BLaER1 treated with 17β-estradiol and CSF1 and Interleukin-3, amounts not matched to agents 10 nM and 100 nM (cell line): ENCODE measurements at regions not wholly inside any gene's neighbourhood (a gene's known extent, or its start where the extent isn't known, plus 50 kb on each side); places are given as distances from the start of the nearest gene placed in this dataset.
A peak's percentile ranks its signal among the peaks of the same experiment; 100 is the strongest.

Source experiments
- H3K27ac ChIP-seq, 11 experiments: shearing (Covaris generic); formaldehyde crosslinking; 2 replicates each; pipeline ENCODE4 v1.8.1; 2022
- H3K27me3 ChIP-seq, 11 experiments: shearing (Covaris generic); formaldehyde crosslinking; 2 replicates each; pipeline ENCODE4 v1.8.1; 2022
- H3K36me3 ChIP-seq, 11 experiments: shearing (Covaris generic); formaldehyde crosslinking; 2 replicates each; pipeline ENCODE4 v1.8.1; 2022
- H3K4me1 ChIP-seq, 10 experiments: shearing (Covaris generic); formaldehyde crosslinking; 2 replicates each; pipeline ENCODE4 v1.8.1; 2022
- H3K4me2 ChIP-seq, 11 experiments: shearing (Covaris generic); formaldehyde crosslinking; 2 replicates each; pipeline ENCODE4 v1.8.1; 2022
- H3K4me3 ChIP-seq, 10 experiments: shearing (Covaris generic); formaldehyde crosslinking; 2 replicates each; pipeline ENCODE4 v1.8.1; 2022
- H3K9ac ChIP-seq, 11 experiments: shearing (Covaris generic); formaldehyde crosslinking; 2 replicates each; pipeline ENCODE4 v1.8.1; 2022
- H3K9me3 ChIP-seq, 11 experiments: shearing (Covaris generic); formaldehyde crosslinking; replicated peaks in 1 of 11; 2 replicates each; pipeline ENCODE4 v1.8.1; 2022
- H4K20me1 ChIP-seq, 11 experiments: shearing (Covaris generic); formaldehyde crosslinking; 2 replicates each; pipeline ENCODE4 v1.8.1; 2022
- Cebpa-rat ChIP-seq, 11 experiments: shearing (Covaris generic); IDR thresholded peaks; 2 replicates each; pipeline ENCODE4 v1.8.1; 2022

- Histone ChIP-seq H3K4me1 (peaks cover 8 to 25% (median 13%) of the 10 kb centered on the region in 10 experiments), H3K9ac (peak overlapping the region in 9 of 11 experiments; percentile 16 to 56 (median 34); a peak in 13 of 22 replicates), H3K27me3 (no peaks in the 10 kb centered on the region), H3K9me3 (no peaks in the 10 kb centered on the region; a peak in 1 of 22 replicates), H3K36me3 (no peaks in the 10 kb centered on the region), H4K20me1 (no peaks in the 10 kb centered on the region), H3K27ac (peak overlapping the region in 9 of 11 experiments; percentile 25 to 73 (median 51); a peak in 14 of 22 replicates), H3K4me2 (peak overlapping the region; percentile 54 to 76 (median 72)), H3K4me3 (peak overlapping the region in 2 of 10 experiments; percentile 8 to 34; a peak in 2 of 20 replicates)
- no peak for TF ChIP-seq Cebpa-rat (IDR thresholded peaks at IDR 0.05)
These were observed 66.6 kb upstream of the RDX start for GRCh38 chr11:110362971-110363509.

GRCh38 chr11:110366291-110366690 is 63.5 kb upstream of the FDX1 start:
- Histone ChIP-seq H4K20me1 (no peaks in the 10 kb centered on the region), H3K4me2 (no peak overlapping the region), H3K4me3 (no peak overlapping the region), H3K9me3 (no peaks in the 10 kb centered on the region; a peak in 1 of 22 replicates), H3K36me3 (no peaks in the 10 kb centered on the region), H3K9ac (no peak overlapping the region), H3K27ac (no peak overlapping the region), H3K4me1 (peaks cover 8 to 25% (median 13%) of the 10 kb centered on the region in 10 experiments), H3K27me3 (no peaks in the 10 kb centered on the region)
- TF ChIP-seq Cebpa-rat (IDR thresholded peaks at IDR 0.05) = no peak

- H4K20me1 ChIP-seq = no peaks in the 10 kb centered on the region
- no peaks in the 10 kb centered on the region; a peak in 1 of 22 replicates for H3K9me3 ChIP-seq
- H3K9ac ChIP-seq = no peak overlapping the region
- H3K4me3 ChIP-seq = no peak overlapping the region
- H3K27ac ChIP-seq = no peak overlapping the region
- H3K27me3 ChIP-seq = no peaks in the 10 kb centered on the region
- no peaks in the 10 kb centered on the region for H3K36me3 ChIP-seq
- peaks cover 8 to 16% (median 11%) of the 10 kb centered on the region in 10 experiments for H3K4me1 ChIP-seq
- TF ChIP-seq Cebpa-rat (IDR thresholded peaks at IDR 0.05) = no peak
- no peak overlapping the region for H3K4me2 ChIP-seq
These were observed 62.2 kb upstream of the FDX1 start for GRCh38 chr11:110367571-110367970.

- H4K20me1 ChIP-seq = no peaks in the 10 kb centered on the region
- no peak overlapping the region for H3K4me2 ChIP-seq
- H3K4me1 ChIP-seq = peaks cover 0 to 18% (median 0%) of the 10 kb centered on the region in 10 experiments; a peak in 2 of 20 replicates
- H3K9ac ChIP-seq = no peak overlapping the region
- H3K9me3 ChIP-seq = no peaks in the 10 kb centered on the region
- no peak overlapping the region for H3K4me3 ChIP-seq
- H3K27ac ChIP-seq = no peak overlapping the region
- H3K27me3 ChIP-seq = no peaks in the 10 kb centered on the region
- no peak for TF ChIP-seq Cebpa-rat (IDR thresholded peaks at IDR 0.05)
- no peaks in the 10 kb centered on the region for H3K36me3 ChIP-seq
These were observed 58.7 kb upstream of the FDX1 start for GRCh38 chr11:110371084-110371483.

- H3K36me3 ChIP-seq = no peaks in the 10 kb centered on the region
- H3K4me3 ChIP-seq = no peak overlapping the region
- 0 out of 22 replicates have a peak overlapping the region, but pooled peaks of 1 of the 11 experiments have one; percentile 5 for H3K9ac ChIP-seq
- no peaks in the 10 kb centered on the region for H3K27me3 ChIP-seq
- no peak overlapping the region for H3K4me2 ChIP-seq
- H3K27ac ChIP-seq = no peak overlapping the region
- no peak for TF ChIP-seq Cebpa-rat (IDR thresholded peaks at IDR 0.05)
- H3K4me1 ChIP-seq = peaks cover 0 to 18% (median 0%) of the 10 kb centered on the region in 10 experiments; a peak in 4 of 20 replicates
- no peaks in the 10 kb centered on the region for H4K20me1 ChIP-seq
- H3K9me3 ChIP-seq = no peaks in the 10 kb centered on the region
These were observed 56.6 kb upstream of the FDX1 start for GRCh38 chr11:110373051-110373702.

GRCh38 chr11:110374921-110375320 is 54.8 kb upstream of the FDX1 start:
- no peak overlapping the region for H3K4me2 ChIP-seq
- H3K9me3 ChIP-seq = no peaks in the 10 kb centered on the region
- H3K27ac ChIP-seq = no peak overlapping the region
- TF ChIP-seq Cebpa-rat (IDR thresholded peaks at IDR 0.05) = no peak
- H3K4me3 ChIP-seq = no peak overlapping the region
- H3K4me1 ChIP-seq = peaks cover 0 to 18% (median 0%) of the 10 kb centered on the region in 10 experiments; a peak in 4 of 20 replicates
- no peak overlapping the region for H3K9ac ChIP-seq
- H4K20me1 ChIP-seq = no peaks in the 10 kb centered on the region
- no peaks in the 10 kb centered on the region for H3K36me3 ChIP-seq
- no peaks in the 10 kb centered on the region for H3K27me3 ChIP-seq

GRCh38 chr11:110375351-110375750 is 54.4 kb upstream of the FDX1 start:
- no peak overlapping the region for H3K4me3 ChIP-seq
- peaks cover 0 to 18% (median 0%) of the 10 kb centered on the region in 10 experiments; a peak in 4 of 20 replicates for H3K4me1 ChIP-seq
- no peaks in the 10 kb centered on the region for H3K9me3 ChIP-seq
- no peaks in the 10 kb centered on the region for H3K36me3 ChIP-seq
- H3K9ac ChIP-seq = no peak overlapping the region
- H3K27me3 ChIP-seq = no peaks in the 10 kb centered on the region
- no peaks in the 10 kb centered on the region for H4K20me1 ChIP-seq
- no peak overlapping the region for H3K27ac ChIP-seq
- no peak overlapping the region for H3K4me2 ChIP-seq
- TF ChIP-seq Cebpa-rat (IDR thresholded peaks at IDR 0.05) = no peak

GRCh38 chr11:110376021-110376420 is 53.7 kb upstream of the FDX1 start:
- no peak for TF ChIP-seq Cebpa-rat (IDR thresholded peaks at IDR 0.05)
- Histone ChIP-seq H3K4me3 (no peak overlapping the region), H3K27ac (no peak overlapping the region), H3K36me3 (no peaks in the 10 kb centered on the region), H3K9ac (no peak overlapping the region), H3K4me2 (no peak overlapping the region), H3K4me1 (peaks cover 0 to 18% (median 0%) of the 10 kb centered on the region in 10 experiments; a peak in 4 of 20 replicates), H3K27me3 (no peaks in the 10 kb centered on the region), H4K20me1 (no peaks in the 10 kb centered on the region), H3K9me3 (no peaks in the 10 kb centered on the region)

- no peaks in the 10 kb centered on the region for H3K36me3 ChIP-seq
- H3K4me1 ChIP-seq = peaks cover 0 to 18% (median 0%) of the 10 kb centered on the region in 10 experiments; a peak in 4 of 20 replicates
- no peak for TF ChIP-seq Cebpa-rat (IDR thresholded peaks at IDR 0.05)
- no peaks in the 10 kb centered on the region for H3K9me3 ChIP-seq
- no peaks in the 10 kb centered on the region for H3K27me3 ChIP-seq
- peak overlapping the region in 1 of 11 experiments; percentile 15; a peak in 1 of 22 replicates for H3K9ac ChIP-seq
- peak overlapping the region in 8 of 11 experiments; percentile 1 to 79 (median 32); a peak in 12 of 22 replicates for H3K4me2 ChIP-seq
- H4K20me1 ChIP-seq = no peaks in the 10 kb centered on the region
- peak overlapping the region in 3 of 10 experiments; percentile 19 to 29 (median 23); a peak in 3 of 20 replicates for H3K4me3 ChIP-seq
- no peak overlapping the region; a peak in 1 of 22 replicates for H3K27ac ChIP-seq
These were observed 52.9 kb upstream of the FDX1 start for GRCh38 chr11:110376711-110377324.
